ENCODE measurements at regions not wholly inside any gene's neighbourhood (a gene's known extent, or its start where the extent isn't known, plus 50 kb on each side); places are given as distances from the start of the nearest gene placed in this dataset.
A peak's percentile ranks its signal among the peaks of the same experiment; 100 is the strongest.

- TF ChIP-seq STAT1 (IDR thresholded peaks at IDR 0.05; ENCODE audit: unreplicated experiment) = no peak
- no peak for TF ChIP-seq ZNF462 (CRISPR knock-in tag; IDR thresholded peaks at IDR 0.05)
- no peak for TF ChIP-seq JUNB (IDR thresholded peaks at IDR 0.05; ENCODE audit: unreplicated experiment)
Observed at GRCh38 chr2:210816769-210817168, 260.4 kb downstream of the CPS1 start (continued).

GRCh38 chr2:210818473-210818872, 262.1 kb downstream of the CPS1 start:
- Histone ChIP-seq H3K9me2 (ENCODE audit: insufficient read depth) (peaks cover 4% of the 10 kb centered on the region; the same call in 1 of the 2 replicates), H3K4me1 (ENCODE audit: insufficient read depth) (peaks cover 3% of the 10 kb centered on the region; the same call in 1 of the 2 replicates)
- peaks cover 3% of the 10 kb centered on the region; the same call in 1 of the 3 replicates for H3K9me3 Mint-ChIP-seq
- TF ChIP-seq REST (IDR thresholded peaks at IDR 0.05; ENCODE audit: unreplicated experiment) (no peak), POLR2AphosphoS5 (IDR thresholded peaks at IDR 0.05; ENCODE audit: low read depth) (no peak), CREB1 (CRISPR knock-in tag; IDR thresholded peaks at IDR 0.05; ENCODE audit: low read depth) (no peak), EZH2phosphoT487 (IDR thresholded peaks at IDR 0.05; ENCODE audit: unreplicated experiment) (no peak), CTCF (conservative IDR thresholded peaks at IDR 0.05; ENCODE audit: low read depth in 2 of 2) (no peak), JUNB (IDR thresholded peaks at IDR 0.05; ENCODE audit: unreplicated experiment) (no peak), ZNF331 (CRISPR knock-in tag; IDR thresholded peaks at IDR 0.05; ENCODE audit: low read depth) (no peak), EZH2 (IDR thresholded peaks at IDR 0.05; ENCODE audit: low read depth, unreplicated experiment) (no peak), ETS1 (IDR thresholded peaks at IDR 0.05) (no peak), ZNF114 (CRISPR knock-in tag; IDR thresholded peaks at IDR 0.05) (no peak), NANOG (IDR thresholded peaks at IDR 0.05; ENCODE audit: borderline replicate concordance) (no peak)

More at GRCh38 chr2:210818473-210818872, 262.1 kb downstream of the CPS1 start:
- DNase-seq (ENCODE audit: low spot score) (no peak), ATAC-seq (no peak)
- peaks cover 14% of the 10 kb centered on the region for H3K4me1 Mint-ChIP-seq
- no peak overlapping the region for H3K4me3 Mint-ChIP-seq
- H2AFZ ChIP-seq = peak overlapping the region; percentile 73; the same call in 1 of the 2 replicates
- no peaks in the 10 kb centered on the region for H3K27me3 Mint-ChIP-seq (ENCODE audit: insufficient read depth, low read depth, poor library complexity)
- no peaks in the 10 kb centered on the region for H4K20me1 ChIP-seq (replicated peaks; ENCODE audit: insufficient read depth)
- H3K27ac ChIP-seq (ENCODE audit: low read depth) = no peak overlapping the region
- no peaks in the 10 kb centered on the region for H3K27me3 ChIP-seq (ENCODE audit: insufficient read depth)
- H3K4me2 ChIP-seq = no peak overlapping the region
- H3K79me2 ChIP-seq (replicated peaks; ENCODE audit: insufficient read depth) = no peaks in the 10 kb centered on the region
- H3K27ac Mint-ChIP-seq = no peak overlapping the region; the same call in 1 of the 2 replicates
- H3F3A ChIP-seq (replicated peaks; ENCODE audit: low read depth) = no peaks in the 10 kb centered on the region
- H3K36me3 Mint-ChIP-seq (ENCODE audit: low read depth) = no peaks in the 10 kb centered on the region
- H3K36me3 ChIP-seq (ENCODE audit: insufficient read depth) = no peaks in the 10 kb centered on the region; the same call in 1 of the 2 replicates
- no peak overlapping the region for H3K4me3 ChIP-seq

All from GM23338 (cell line).